MCF 10A (cell line): ENCODE measurements at regions not wholly inside any gene's neighbourhood (a gene's known extent, or its start where the extent isn't known, plus 50 kb on each side); places are given as distances from the start of the nearest gene placed in this dataset.

Experiments used
- BruUV-seq: library from RNA; stranded (reverse); fragments of 400-500 nt; replicated peaks from 2 replicates; lab custom pipeline; 2021; lab: Mats Ljungman, UMichigan
- CTCF ChIA-PET: fragments of 300-600 bp; sonication (Branson Sonifier 250); formaldehyde crosslinking; extraction: SDS; loops from one replicate; lab custom pipeline; 2021; ENCODE audit warnings: antibody characterized with exemption, inconsistent platforms; lab: Yijun Ruan, JAX
- POLR2A ChIA-PET: fragments of 300-600, 350-650 bp; sonication (Branson Sonifier 250); formaldehyde crosslinking; extraction: SDS; loops from one replicate; lab custom pipeline; 2020; ENCODE audit warnings: antibody characterized with exemption, inconsistent platforms; lab: Yijun Ruan, JAX
- DNase-seq: peaks from one replicate; pipeline ENCODE4 v3.0.0-alpha.2; 2018; ENCODE audit not compliant: unreplicated experiment
- H3K27ac Mint-ChIP-seq: one replicate; pipeline ENCODE4 v1.8.0; 2022; ENCODE audit warnings: mild to moderate bottlenecking, low read depth, mixed read lengths; ENCODE audit not compliant: unreplicated experiment
- H3K27me3 Mint-ChIP-seq: one replicate; pipeline ENCODE4 v1.8.0; 2022; ENCODE audit warnings: mixed read lengths; ENCODE audit not compliant: insufficient read depth, unreplicated experiment
- H3K36me3 Mint-ChIP-seq: one replicate; pipeline ENCODE4 v1.8.0; 2022; ENCODE audit warnings: mild to moderate bottlenecking, moderate library complexity, mixed read lengths; ENCODE audit not compliant: insufficient read depth, unreplicated experiment
- H3K4me1 Mint-ChIP-seq: one replicate; pipeline ENCODE4 v1.8.0; 2022; ENCODE audit warnings: mixed read lengths; ENCODE audit not compliant: insufficient read depth, unreplicated experiment
- H3K4me3 Mint-ChIP-seq: one replicate; pipeline ENCODE4 v1.8.0; 2022; ENCODE audit warnings: mild to moderate bottlenecking, moderate library complexity, mixed read lengths; ENCODE audit not compliant: unreplicated experiment
- H3K9me3 Mint-ChIP-seq: one replicate; pipeline ENCODE4 v1.8.0; 2022; ENCODE audit warnings: mixed read lengths; ENCODE audit not compliant: unreplicated experiment
- intact Hi-C: fragments of 100-400 bp; cut with micrococcal nuclease; formaldehyde crosslinking; loops from 2 replicates; pipeline ENCODE4 v1.14.1; 2022
- TF ChIP-seq, protein P1 (sequence below): fragments of 200-600 bp; IDR thresholded peaks from one replicate; pipeline ENCODE4 v1.8.0; 2022; ENCODE audit warnings: antibody characterized with exemption, mild to moderate bottlenecking; ENCODE audit not compliant: unreplicated experiment

DNA sequence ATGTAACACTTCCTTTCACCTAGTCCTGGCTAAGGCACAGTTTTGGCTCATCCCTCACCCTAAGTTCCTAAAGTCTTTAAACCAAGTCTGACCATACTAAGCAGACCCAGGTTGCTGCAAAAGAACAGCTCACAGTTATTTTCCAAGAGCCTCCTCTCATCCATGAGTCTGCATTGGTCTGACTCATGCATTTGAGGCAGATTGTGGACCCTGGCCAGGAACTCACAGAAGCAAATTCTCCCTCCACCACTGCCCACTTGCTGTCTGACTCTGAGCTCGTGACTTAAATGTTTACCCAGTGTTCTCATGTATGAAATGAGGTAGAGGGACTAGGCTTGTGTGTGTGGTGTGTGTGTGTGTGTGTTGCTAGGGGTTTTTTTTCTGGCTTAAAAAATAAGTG lies 1272.8 kb downstream of the TYW1 start:
- Mint-ChIP-seq H3K36me3 (no peaks in the 10 kb centered on the region), H3K4me3 (no peak overlapping the region), H3K4me1 (no peaks in the 10 kb centered on the region), H3K27me3 (no peaks in the 10 kb centered on the region), H3K27ac (no peak overlapping the region), H3K9me3 (peaks cover 32% of the 10 kb centered on the region)
- no TSS peak for BruUV-seq
- ChIA-PET POLR2A (no interaction called here), CTCF (no interaction called here)
- intact Hi-C loops = no loop called here
- TF ChIP-seq, protein P1, sequence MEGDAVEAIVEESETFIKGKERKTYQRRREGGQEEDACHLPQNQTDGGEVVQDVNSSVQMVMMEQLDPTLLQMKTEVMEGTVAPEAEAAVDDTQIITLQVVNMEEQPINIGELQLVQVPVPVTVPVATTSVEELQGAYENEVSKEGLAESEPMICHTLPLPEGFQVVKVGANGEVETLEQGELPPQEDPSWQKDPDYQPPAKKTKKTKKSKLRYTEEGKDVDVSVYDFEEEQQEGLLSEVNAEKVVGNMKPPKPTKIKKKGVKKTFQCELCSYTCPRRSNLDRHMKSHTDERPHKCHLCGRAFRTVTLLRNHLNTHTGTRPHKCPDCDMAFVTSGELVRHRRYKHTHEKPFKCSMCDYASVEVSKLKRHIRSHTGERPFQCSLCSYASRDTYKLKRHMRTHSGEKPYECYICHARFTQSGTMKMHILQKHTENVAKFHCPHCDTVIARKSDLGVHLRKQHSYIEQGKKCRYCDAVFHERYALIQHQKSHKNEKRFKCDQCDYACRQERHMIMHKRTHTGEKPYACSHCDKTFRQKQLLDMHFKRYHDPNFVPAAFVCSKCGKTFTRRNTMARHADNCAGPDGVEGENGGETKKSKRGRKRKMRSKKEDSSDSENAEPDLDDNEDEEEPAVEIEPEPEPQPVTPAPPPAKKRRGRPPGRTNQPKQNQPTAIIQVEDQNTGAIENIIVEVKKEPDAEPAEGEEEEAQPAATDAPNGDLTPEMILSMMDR = no peak
- DNase-seq = no peak

DNA sequence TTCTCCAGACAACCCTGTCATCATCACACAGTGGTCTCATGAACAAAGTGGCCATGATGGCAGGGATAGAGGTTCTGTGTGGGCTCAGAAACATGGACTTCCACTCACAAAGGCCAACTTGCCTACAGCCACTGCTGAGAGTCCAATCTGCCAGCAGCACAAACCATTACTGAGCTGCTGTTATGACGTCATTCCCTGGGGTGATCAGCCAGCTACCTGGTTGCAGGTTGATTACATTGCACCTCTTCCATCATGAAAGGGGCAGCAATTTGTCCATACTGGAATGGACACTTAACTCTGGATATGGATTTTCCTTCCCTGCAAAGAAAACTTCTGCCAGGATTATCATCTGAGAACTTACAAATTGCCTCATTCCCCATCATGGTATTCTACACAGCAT lies 1275.9 kb downstream of the TYW1 start:
- Mint-ChIP-seq H3K4me3 (no peak overlapping the region), H3K27me3 (no peaks in the 10 kb centered on the region), H3K36me3 (no peaks in the 10 kb centered on the region), H3K4me1 (no peaks in the 10 kb centered on the region), H3K9me3 (peaks cover 32% of the 10 kb centered on the region), H3K27ac (no peak overlapping the region)
- intact Hi-C loops = no loop called here
- DNase-seq = no peak
- no TSS peak for BruUV-seq
- ChIA-PET CTCF (no interaction called here), POLR2A (no interaction called here)
- TF ChIP-seq, protein P1 = no peak

DNA sequence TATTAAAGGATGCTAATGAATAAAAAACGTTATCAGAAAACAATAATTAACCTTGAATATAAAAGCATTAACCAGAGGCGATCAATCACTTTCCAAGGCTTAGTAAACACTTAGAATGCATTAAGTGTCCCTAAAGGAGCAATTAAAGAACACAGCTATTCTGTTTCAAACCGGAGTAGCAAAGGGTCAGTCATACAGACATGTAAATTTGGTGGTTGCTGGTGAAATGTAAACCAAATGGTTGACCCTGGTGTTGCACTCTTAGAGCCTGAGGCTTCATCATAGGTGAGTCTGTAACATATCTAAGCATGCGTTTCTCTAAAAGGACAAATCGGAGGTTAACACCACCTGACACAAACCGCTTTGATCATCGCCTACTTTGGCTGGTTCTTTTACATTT lies 1280.1 kb downstream of the TYW1 start:
- Mint-ChIP-seq H3K9me3 (peaks cover 24% of the 10 kb centered on the region), H3K4me3 (no peak overlapping the region), H3K4me1 (no peaks in the 10 kb centered on the region), H3K36me3 (no peaks in the 10 kb centered on the region), H3K27ac (no peak overlapping the region), H3K27me3 (no peaks in the 10 kb centered on the region)
- TF ChIP-seq, protein P1 = no peak
- CTCF ChIA-PET = interaction anchor here (0.7 kb wide), 1 partner anchor 27 kb away, joined by 3 read pairs; no protein-coding TSS in a partner anchor
- intact Hi-C loops = no loop called here
- no peak for DNase-seq
- POLR2A ChIA-PET = no interaction called here
- no TSS peak for BruUV-seq

DNA sequence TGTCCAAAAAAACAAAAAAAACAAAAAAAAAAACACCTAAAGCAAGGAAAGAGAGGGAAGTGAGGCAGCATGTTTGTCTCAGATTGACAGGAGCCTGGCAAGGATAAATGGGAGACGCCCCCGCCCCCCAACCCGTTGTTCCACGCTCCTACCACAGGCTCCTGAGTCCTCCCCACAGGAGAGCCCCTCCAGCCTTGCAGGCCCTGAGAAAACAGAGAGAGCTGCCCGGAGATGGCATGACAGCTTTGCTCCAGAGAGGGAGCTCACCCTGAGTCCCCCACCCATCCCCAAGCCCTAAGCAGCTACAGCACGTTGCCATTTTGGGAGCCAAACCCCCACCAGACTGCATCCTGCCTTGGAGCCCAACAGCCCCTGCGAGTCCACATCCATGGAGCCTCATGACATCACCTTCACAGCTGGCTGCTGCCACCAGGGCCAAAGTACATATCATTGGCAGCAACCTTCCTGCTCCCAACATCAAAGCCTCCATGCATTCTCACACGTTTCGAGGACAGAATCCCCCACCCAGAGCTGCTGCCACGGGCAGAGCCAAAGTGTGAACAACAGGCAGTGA lies 1283.3 kb downstream of the TYW1 start:
- CTCF ChIA-PET = interaction anchor here (0.5 kb wide), 1 partner anchor 400 kb away, joined by 3 read pairs; no protein-coding TSS in a partner anchor
- TF ChIP-seq, protein P1 = no peak

More for the DNA sequence above, 1283.3 kb downstream of the TYW1 start:
- no peak for DNase-seq
- no peak overlapping the region for H3K4me3 Mint-ChIP-seq
- H3K36me3 Mint-ChIP-seq = no peaks in the 10 kb centered on the region
- BruUV-seq = no TSS peak
- intact Hi-C loops = no loop called here
- H3K9me3 Mint-ChIP-seq = peaks cover 21% of the 10 kb centered on the region
- H3K4me1 Mint-ChIP-seq = no peaks in the 10 kb centered on the region
- no peaks in the 10 kb centered on the region for H3K27me3 Mint-ChIP-seq
- H3K27ac Mint-ChIP-seq = no peak overlapping the region
- POLR2A ChIA-PET = no interaction called here
